ENCODE measurements at regions not wholly inside any gene's neighbourhood (a gene's known extent, or its start where the extent isn't known, plus 50 kb on each side); places are given as distances from the start of the nearest gene placed in this dataset.

DNA sequence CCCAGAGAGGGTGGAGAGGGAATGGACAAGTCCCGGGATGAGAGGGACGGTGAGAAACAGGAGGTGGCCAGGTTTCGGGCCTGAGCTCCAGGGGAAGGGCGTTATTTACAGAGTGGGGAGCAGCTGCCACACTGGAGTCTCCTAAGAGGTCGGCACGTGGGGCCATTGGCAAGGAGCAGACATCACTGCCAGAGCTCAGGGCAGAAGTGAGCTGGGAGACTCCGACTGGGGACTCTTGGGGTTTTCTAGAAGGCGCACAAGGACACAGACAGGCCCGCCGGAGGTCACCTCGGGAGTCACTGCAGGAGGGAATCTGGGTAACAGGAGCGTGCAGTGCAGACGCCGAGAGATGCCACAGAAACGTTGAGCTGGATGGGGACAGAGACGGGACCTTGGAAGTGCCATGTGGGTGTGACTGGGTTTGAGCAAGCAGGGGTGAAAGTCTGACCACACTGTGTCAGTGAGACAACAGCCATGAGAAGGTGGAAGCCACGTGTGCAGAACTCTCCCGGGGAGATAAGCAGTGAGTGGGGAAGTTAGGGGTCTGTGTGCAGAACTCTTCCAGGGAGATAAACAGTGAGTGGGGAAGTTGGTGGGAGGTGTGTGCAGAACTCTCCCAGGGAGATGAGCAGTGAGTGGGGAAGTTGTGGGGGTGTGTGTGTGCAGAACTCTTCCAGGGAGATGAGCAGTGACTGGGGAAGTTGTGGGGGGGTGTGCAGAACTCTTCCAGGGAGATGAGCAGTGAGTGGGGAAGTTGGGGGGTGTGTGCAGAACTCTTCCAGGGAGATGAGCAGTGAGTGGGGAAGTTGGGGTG is 187.5 kb downstream of the SHANK2 start:
- TF ChIP-seq, protein P1, sequence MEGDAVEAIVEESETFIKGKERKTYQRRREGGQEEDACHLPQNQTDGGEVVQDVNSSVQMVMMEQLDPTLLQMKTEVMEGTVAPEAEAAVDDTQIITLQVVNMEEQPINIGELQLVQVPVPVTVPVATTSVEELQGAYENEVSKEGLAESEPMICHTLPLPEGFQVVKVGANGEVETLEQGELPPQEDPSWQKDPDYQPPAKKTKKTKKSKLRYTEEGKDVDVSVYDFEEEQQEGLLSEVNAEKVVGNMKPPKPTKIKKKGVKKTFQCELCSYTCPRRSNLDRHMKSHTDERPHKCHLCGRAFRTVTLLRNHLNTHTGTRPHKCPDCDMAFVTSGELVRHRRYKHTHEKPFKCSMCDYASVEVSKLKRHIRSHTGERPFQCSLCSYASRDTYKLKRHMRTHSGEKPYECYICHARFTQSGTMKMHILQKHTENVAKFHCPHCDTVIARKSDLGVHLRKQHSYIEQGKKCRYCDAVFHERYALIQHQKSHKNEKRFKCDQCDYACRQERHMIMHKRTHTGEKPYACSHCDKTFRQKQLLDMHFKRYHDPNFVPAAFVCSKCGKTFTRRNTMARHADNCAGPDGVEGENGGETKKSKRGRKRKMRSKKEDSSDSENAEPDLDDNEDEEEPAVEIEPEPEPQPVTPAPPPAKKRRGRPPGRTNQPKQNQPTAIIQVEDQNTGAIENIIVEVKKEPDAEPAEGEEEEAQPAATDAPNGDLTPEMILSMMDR (IDR thresholded peaks at IDR 0.05; ENCODE audit: low read depth, low read length) = no peak
- no peak for TF ChIP-seq EZH2phosphoT487 (IDR thresholded peaks at IDR 0.05; ENCODE audit: low read depth)

Measured in OCI-LY3 (cell line).